H9 (cell line): ENCODE measurements at regions not wholly inside any gene's neighbourhood (a gene's known extent, or its start where the extent isn't known, plus 50 kb on each side); places are given as distances from the start of the nearest gene placed in this dataset.

Source experiments
- DNase-seq: peaks from one replicate; pipeline ENCODE4 v3.0.0-alpha.2; 2017
- H2AFZ ChIP-seq: one replicate; pipeline ENCODE4 v1.6.1; 2013; ENCODE audit warnings: mild to moderate bottlenecking, low read length, control low read depth, moderate library complexity
- H2AK5ac ChIP-seq: 2 replicates; pipeline ENCODE4 v1.6.1; 2013; ENCODE audit warnings: low read length, control low read depth, mixed read lengths; ENCODE audit not compliant: insufficient read length
- H2BK120ac ChIP-seq: one replicate; pipeline ENCODE4 v1.6.1; 2013; ENCODE audit warnings: low read depth, mild to moderate bottlenecking, low read length, control low read depth, inconsistent platforms; ENCODE audit not compliant: poor library complexity, severe bottlenecking
- H2BK12ac ChIP-seq: 2 replicates; pipeline ENCODE4 v1.6.1; 2013; ENCODE audit warnings: low read length, control low read depth, mixed read lengths, low read depth; ENCODE audit not compliant: insufficient read length
- H2BK15ac ChIP-seq: 2 replicates; pipeline ENCODE4 v1.6.1; 2013; ENCODE audit warnings: low read depth, low read length, control low read depth
- H2BK20ac ChIP-seq: one replicate; pipeline ENCODE4 v1.6.1; 2013; ENCODE audit warnings: low read depth, mild to moderate bottlenecking, low read length, control low read depth, inconsistent platforms; ENCODE audit not compliant: poor library complexity, severe bottlenecking
- H2BK5ac ChIP-seq: 2 replicates; pipeline ENCODE4 v1.6.1; 2013; ENCODE audit warnings: low read length, control low read depth, mixed read lengths; ENCODE audit not compliant: insufficient read length
- H3K14ac ChIP-seq: 2 replicates; pipeline ENCODE4 v1.6.1; 2013; ENCODE audit warnings: low read length, control low read depth; ENCODE audit not compliant: insufficient read depth
- H3K18ac ChIP-seq: 2 replicates; pipeline ENCODE4 v1.6.1; 2013; ENCODE audit warnings: low read depth, mild to moderate bottlenecking, mixed read lengths, low read length, control low read depth; ENCODE audit not compliant: insufficient read length
- H3K23ac ChIP-seq: 2 replicates; pipeline ENCODE4 v1.6.1; 2013; ENCODE audit warnings: low read length, control low read depth, mixed read lengths, low read depth; ENCODE audit not compliant: insufficient read length
- H3K23me2 ChIP-seq: 2 replicates; pipeline ENCODE4 v1.6.1; 2013; ENCODE audit warnings: low read depth, mild to moderate bottlenecking, mixed read lengths, low read length, control low read depth; ENCODE audit not compliant: insufficient read length, poor library complexity, severe bottlenecking
- H3K27ac ChIP-seq: 2 replicates; pipeline ENCODE4 v1.5.1; 2013; ENCODE audit warnings: low read length, control low read depth, mixed read lengths, low read depth; ENCODE audit not compliant: insufficient read length
- H3K27me3 ChIP-seq: 2 replicates; pipeline ENCODE4 v1.6.1; 2013; ENCODE audit warnings: low read length, control low read depth, inconsistent platforms; ENCODE audit not compliant: insufficient read depth
- H3K4ac ChIP-seq: 2 replicates; pipeline ENCODE4 v1.6.1; 2013; ENCODE audit warnings: low read depth, mild to moderate bottlenecking, control low read depth, inconsistent platforms, low read length, moderate library complexity
- H3K4me1 ChIP-seq: 2 replicates; pipeline ENCODE4 v1.6.1; 2013; ENCODE audit warnings: low read length, control low read depth, inconsistent platforms; ENCODE audit not compliant: insufficient read depth
- H3K4me2 ChIP-seq: 2 replicates; pipeline ENCODE4 v1.6.1; 2013; ENCODE audit warnings: low read length, control low read depth, mixed read lengths; ENCODE audit not compliant: insufficient read length, insufficient read depth
- H3K56ac ChIP-seq: 2 replicates; pipeline ENCODE4 v1.6.1; 2013; ENCODE audit warnings: low read depth, mild to moderate bottlenecking, mixed read lengths, low read length, control low read depth; ENCODE audit not compliant: insufficient read length
- H3K79me1 ChIP-seq: 2 replicates; pipeline ENCODE4 v1.6.1; 2013; ENCODE audit warnings: low read depth, mild to moderate bottlenecking, moderate library complexity, low read length, control low read depth, inconsistent platforms; ENCODE audit not compliant: insufficient read depth, poor library complexity, severe bottlenecking
- H3K79me2 ChIP-seq: 2 replicates; pipeline ENCODE4 v1.6.1; 2013; ENCODE audit warnings: low read length, control low read depth, inconsistent platforms; ENCODE audit not compliant: insufficient read depth
- H3K9ac ChIP-seq: 2 replicates; pipeline ENCODE4 v1.6.1; 2013; ENCODE audit warnings: low read length, control low read depth, mixed read lengths; ENCODE audit not compliant: insufficient read length; ENCODE audit errors: extremely low read depth
- H3K9me3 ChIP-seq: one replicate; pipeline ENCODE4 v1.6.1; 2013; ENCODE audit warnings: low read depth, low read length, inconsistent platforms; ENCODE audit not compliant: control insufficient read depth
- H3T11ph ChIP-seq: one replicate; pipeline ENCODE4 v1.6.1; 2013; ENCODE audit warnings: mild to moderate bottlenecking, low read length, control low read depth, inconsistent platforms
- H4K20me1 ChIP-seq: one replicate; pipeline ENCODE4 v1.6.1; 2013; ENCODE audit not compliant: control insufficient read depth, insufficient read length, insufficient read depth
- H4K5ac ChIP-seq: 2 replicates; pipeline ENCODE4 v1.6.1; 2013; ENCODE audit warnings: low read depth, mild to moderate bottlenecking, mixed read lengths, low read length, control low read depth; ENCODE audit not compliant: insufficient read length
- H4K8ac ChIP-seq: replicated peaks from 2 replicates; pipeline ENCODE4 v1.6.1; 2013; ENCODE audit warnings: low read length, control low read depth, mixed read lengths, low read depth; ENCODE audit not compliant: insufficient read length
- H4K91ac ChIP-seq: 2 replicates; pipeline ENCODE4 v1.6.1; 2013; ENCODE audit warnings: low read depth, mild to moderate bottlenecking, moderate library complexity, mixed read lengths, low read length, control low read depth; ENCODE audit not compliant: insufficient read length
- H3K27ac Mint-ChIP-seq, 3 experiments: 2 replicates in 2 of 3; 3 replicates in 1 of 3; pipeline ENCODE4 v1.8.0; 2020 to 2021; ENCODE audit warnings: mixed read lengths in 3 of 3, mild to moderate bottlenecking in 1 of 3, moderate library complexity in 1 of 3
- H3K27me3 Mint-ChIP-seq: 2 replicates; pipeline ENCODE4 v1.8.0; 2021; ENCODE audit warnings: low read depth, mild to moderate bottlenecking, moderate library complexity, mixed read lengths
- H3K36me3 Mint-ChIP-seq, 3 experiments: 2 replicates in 2 of 3; 3 replicates in 1 of 3; pipeline ENCODE4 v1.8.0; 2020 to 2021; ENCODE audit warnings: low read depth in 3 of 3, mixed read lengths in 3 of 3; ENCODE audit not compliant: insufficient read depth in 1 of 3
- H3K4me1 Mint-ChIP-seq, 2 experiments: 2 replicates each; pipeline ENCODE4 v1.8.0; 2020; ENCODE audit warnings: mixed read lengths in 2 of 2
- H3K4me3 Mint-ChIP-seq, 2 experiments: 2 replicates in 1 of 2; 3 replicates in 1 of 2; pipeline ENCODE4 v1.8.0; 2020 to 2021; ENCODE audit warnings: mild to moderate bottlenecking in 2 of 2, mixed read lengths in 2 of 2, moderate library complexity in 1 of 2
- H3K9me3 Mint-ChIP-seq, 2 experiments: 2 replicates in 1 of 2; 3 replicates in 1 of 2; pipeline ENCODE4 v1.8.0; 2020; ENCODE audit warnings: mild to moderate bottlenecking in 2 of 2, mixed read lengths in 2 of 2, moderate library complexity in 1 of 2
- WGBS: extraction: QIAGEN DNeasy Blood & Tissue Kit; methylation state at CpG from one replicate; pipeline ENCODE4 v1.1.7; 2013; ENCODE audit warnings: missing lambda C conversion rate, low lambda C conversion rate, mixed read lengths; ENCODE audit not compliant: insufficient read length; ENCODE audit errors: extremely low coverage; 5-methylcytosine and 5-hydroxymethylcytosine counted together
- TF ChIP-seq, protein P1 (sequence below): fragments of 200-600 bp; sonication (generic); conservative IDR thresholded peaks from 3 replicates; pipeline ENCODE4 v1.8.0; 2021; ENCODE audit warnings: antibody characterized with exemption, mild to moderate bottlenecking

DNA sequence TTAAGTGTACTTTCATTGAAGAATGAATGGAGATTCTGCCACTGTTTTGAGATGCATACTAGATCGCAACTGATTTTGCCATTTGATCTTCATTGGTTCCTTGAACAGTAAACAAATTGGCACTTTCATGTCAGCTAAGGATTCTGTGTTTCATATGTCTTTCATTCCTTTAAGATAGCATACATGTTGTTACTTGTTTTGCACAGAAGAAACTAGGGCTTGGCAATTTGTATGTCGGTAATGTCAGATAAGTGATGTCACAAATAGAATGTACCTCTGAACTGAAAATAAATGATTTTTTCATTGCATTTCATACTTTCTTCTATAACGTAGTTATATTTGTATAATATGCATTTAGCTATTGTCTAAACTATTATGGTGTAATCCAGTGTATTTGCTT lies 73.2 kb upstream of the TENM3 start:
- H3K56ac ChIP-seq: no peak overlapping the region
- DNase-seq: no peak
- no peak overlapping the region for H3K14ac ChIP-seq
- Mint-ChIP-seq H3K9me3 (no peaks in the 10 kb centered on the region), H3K36me3 (peaks cover 0 to 4% (median 2%) of the 10 kb centered on the region in 3 experiments; a peak in 2 of 7 replicates), H3K27ac (no peak overlapping the region; a peak in 1 of 7 replicates), H3K27me3 (no peaks in the 10 kb centered on the region), H3K4me3 (no peak overlapping the region), H3K4me1 (peaks cover 0 to 6% of the 10 kb centered on the region in 2 experiments; a peak in 2 of 4 replicates)
- H2BK20ac ChIP-seq: no peak overlapping the region
- no peak overlapping the region for H2BK5ac ChIP-seq
- H3K79me2 ChIP-seq: peaks cover 3% of the 10 kb centered on the region; the same call in 1 of the 2 replicates
- no CpG with 5 or more reads among the region's 3 CpGs for WGBS
- no peak overlapping the region for H2BK15ac ChIP-seq
- H4K5ac ChIP-seq: no peak overlapping the region
- no peak overlapping the region for H3K9ac ChIP-seq
- H2BK12ac ChIP-seq: no peak overlapping the region
- no peak overlapping the region for H3K27ac ChIP-seq
- no peaks in the 10 kb centered on the region for H3K79me1 ChIP-seq
- H4K20me1 ChIP-seq: no peaks in the 10 kb centered on the region
- H4K91ac ChIP-seq: no peak overlapping the region
- TF ChIP-seq, protein P1, sequence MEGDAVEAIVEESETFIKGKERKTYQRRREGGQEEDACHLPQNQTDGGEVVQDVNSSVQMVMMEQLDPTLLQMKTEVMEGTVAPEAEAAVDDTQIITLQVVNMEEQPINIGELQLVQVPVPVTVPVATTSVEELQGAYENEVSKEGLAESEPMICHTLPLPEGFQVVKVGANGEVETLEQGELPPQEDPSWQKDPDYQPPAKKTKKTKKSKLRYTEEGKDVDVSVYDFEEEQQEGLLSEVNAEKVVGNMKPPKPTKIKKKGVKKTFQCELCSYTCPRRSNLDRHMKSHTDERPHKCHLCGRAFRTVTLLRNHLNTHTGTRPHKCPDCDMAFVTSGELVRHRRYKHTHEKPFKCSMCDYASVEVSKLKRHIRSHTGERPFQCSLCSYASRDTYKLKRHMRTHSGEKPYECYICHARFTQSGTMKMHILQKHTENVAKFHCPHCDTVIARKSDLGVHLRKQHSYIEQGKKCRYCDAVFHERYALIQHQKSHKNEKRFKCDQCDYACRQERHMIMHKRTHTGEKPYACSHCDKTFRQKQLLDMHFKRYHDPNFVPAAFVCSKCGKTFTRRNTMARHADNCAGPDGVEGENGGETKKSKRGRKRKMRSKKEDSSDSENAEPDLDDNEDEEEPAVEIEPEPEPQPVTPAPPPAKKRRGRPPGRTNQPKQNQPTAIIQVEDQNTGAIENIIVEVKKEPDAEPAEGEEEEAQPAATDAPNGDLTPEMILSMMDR: no peak
- H2AFZ ChIP-seq: no peak overlapping the region
- H3K18ac ChIP-seq: no peak overlapping the region
- H2AK5ac ChIP-seq: no peak overlapping the region
- no peak overlapping the region for H3K23ac ChIP-seq
- H2BK120ac ChIP-seq: no peak overlapping the region
- H3K4me1 ChIP-seq: no peaks in the 10 kb centered on the region
- H3K23me2 ChIP-seq: no peaks in the 10 kb centered on the region
- H3K9me3 ChIP-seq: no peaks in the 10 kb centered on the region
- H3K4me2 ChIP-seq: no peak overlapping the region
- no peaks in the 10 kb centered on the region for H3K27me3 ChIP-seq
- H3T11ph ChIP-seq: no peak overlapping the region
- H3K4ac ChIP-seq: no peak overlapping the region
- no peak overlapping the region for H4K8ac ChIP-seq
